ENCODE measurements at regions not wholly inside any gene's neighbourhood (a gene's known extent, or its start where the extent isn't known, plus 50 kb on each side); places are given as distances from the start of the nearest gene placed in this dataset.

DNA sequence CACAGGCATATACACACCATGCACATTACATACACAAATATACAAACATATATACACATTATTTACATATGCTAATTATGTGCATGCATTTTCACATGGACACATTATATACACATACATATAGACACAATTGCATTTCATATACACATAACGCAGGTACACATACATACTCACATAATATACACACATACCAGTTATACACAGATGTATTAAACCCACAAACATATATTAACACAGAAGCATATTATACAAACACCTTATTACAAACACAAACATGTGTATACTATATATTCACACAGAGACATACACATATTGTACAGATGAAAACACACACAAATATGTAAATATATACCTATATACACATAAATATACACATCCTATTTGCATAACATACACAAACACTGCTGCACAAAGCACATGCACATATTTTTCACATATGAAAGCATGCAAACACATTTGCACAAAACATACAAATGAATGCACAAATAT lies 140.2 kb downstream of the VEGFA start:
- TF ChIP-seq TAF1 (IDR thresholded peaks at IDR 0.05; ENCODE audit: borderline replicate concordance, low read depth, low read length) (no peak), RAD21 (IDR thresholded peaks at IDR 0.05; ENCODE audit: low read length) (no peak)

All from SK-N-SH (cell line).